ENCODE measurements at regions not wholly inside any gene's neighbourhood (a gene's known extent, or its start where the extent isn't known, plus 50 kb on each side); places are given as distances from the start of the nearest gene placed in this dataset.

DNA sequence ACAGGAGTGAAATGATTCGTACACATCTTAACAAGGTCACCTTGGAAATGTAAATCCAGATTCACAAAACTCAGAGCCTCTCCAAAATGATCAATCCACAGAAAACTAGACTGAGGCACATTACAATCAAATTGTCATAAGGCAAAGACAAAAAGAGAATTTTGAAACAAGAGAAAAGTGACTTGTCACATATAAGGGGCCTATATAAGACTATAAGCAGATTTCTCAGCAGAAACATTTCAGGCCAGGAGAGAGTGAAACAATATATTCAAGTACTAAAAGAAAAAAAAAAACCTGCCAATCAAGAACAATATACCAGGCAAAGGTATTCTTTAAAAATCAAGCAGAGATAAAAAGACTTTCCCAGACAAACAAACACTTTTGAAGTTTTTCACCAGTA lies 429.1 kb downstream of the BCAT1 start:
- Histone ChIP-seq H3K9me3 (ENCODE audit: low read length) (no peaks in the 10 kb centered on the region), H3K27ac (ENCODE audit: low read length) (no peak overlapping the region), H3K4me2 (ENCODE audit: low read length) (no peak overlapping the region), H2AFZ (ENCODE audit: low read depth, low read length) (no peak overlapping the region), H3K9me2 (ENCODE audit: insufficient read depth, low read length) (no peaks in the 10 kb centered on the region), H3K36me3 (ENCODE audit: insufficient read depth, low read length) (no peaks in the 10 kb centered on the region), H4K20me1 (ENCODE audit: insufficient read depth) (no peaks in the 10 kb centered on the region), H3K9ac (ENCODE audit: low read length) (no peak overlapping the region), H3K79me2 (replicated peaks; ENCODE audit: insufficient read depth, low read length) (peaks cover 3% of the 10 kb centered on the region), H3F3A (ENCODE audit: insufficient read depth, low read length, poor library complexity, severe bottlenecking) (no peaks in the 10 kb centered on the region), H3K27me3 (ENCODE audit: insufficient read depth, low read depth, low read length) (no peaks in the 10 kb centered on the region), H3K4me3 (ENCODE audit: low read length) (no peak overlapping the region)
- TF ChIP-seq, protein P1, sequence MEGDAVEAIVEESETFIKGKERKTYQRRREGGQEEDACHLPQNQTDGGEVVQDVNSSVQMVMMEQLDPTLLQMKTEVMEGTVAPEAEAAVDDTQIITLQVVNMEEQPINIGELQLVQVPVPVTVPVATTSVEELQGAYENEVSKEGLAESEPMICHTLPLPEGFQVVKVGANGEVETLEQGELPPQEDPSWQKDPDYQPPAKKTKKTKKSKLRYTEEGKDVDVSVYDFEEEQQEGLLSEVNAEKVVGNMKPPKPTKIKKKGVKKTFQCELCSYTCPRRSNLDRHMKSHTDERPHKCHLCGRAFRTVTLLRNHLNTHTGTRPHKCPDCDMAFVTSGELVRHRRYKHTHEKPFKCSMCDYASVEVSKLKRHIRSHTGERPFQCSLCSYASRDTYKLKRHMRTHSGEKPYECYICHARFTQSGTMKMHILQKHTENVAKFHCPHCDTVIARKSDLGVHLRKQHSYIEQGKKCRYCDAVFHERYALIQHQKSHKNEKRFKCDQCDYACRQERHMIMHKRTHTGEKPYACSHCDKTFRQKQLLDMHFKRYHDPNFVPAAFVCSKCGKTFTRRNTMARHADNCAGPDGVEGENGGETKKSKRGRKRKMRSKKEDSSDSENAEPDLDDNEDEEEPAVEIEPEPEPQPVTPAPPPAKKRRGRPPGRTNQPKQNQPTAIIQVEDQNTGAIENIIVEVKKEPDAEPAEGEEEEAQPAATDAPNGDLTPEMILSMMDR (IDR thresholded peaks at IDR 0.05; ENCODE audit: poor library complexity, severe bottlenecking), result no peak
- TF ChIP-seq, protein P2, sequence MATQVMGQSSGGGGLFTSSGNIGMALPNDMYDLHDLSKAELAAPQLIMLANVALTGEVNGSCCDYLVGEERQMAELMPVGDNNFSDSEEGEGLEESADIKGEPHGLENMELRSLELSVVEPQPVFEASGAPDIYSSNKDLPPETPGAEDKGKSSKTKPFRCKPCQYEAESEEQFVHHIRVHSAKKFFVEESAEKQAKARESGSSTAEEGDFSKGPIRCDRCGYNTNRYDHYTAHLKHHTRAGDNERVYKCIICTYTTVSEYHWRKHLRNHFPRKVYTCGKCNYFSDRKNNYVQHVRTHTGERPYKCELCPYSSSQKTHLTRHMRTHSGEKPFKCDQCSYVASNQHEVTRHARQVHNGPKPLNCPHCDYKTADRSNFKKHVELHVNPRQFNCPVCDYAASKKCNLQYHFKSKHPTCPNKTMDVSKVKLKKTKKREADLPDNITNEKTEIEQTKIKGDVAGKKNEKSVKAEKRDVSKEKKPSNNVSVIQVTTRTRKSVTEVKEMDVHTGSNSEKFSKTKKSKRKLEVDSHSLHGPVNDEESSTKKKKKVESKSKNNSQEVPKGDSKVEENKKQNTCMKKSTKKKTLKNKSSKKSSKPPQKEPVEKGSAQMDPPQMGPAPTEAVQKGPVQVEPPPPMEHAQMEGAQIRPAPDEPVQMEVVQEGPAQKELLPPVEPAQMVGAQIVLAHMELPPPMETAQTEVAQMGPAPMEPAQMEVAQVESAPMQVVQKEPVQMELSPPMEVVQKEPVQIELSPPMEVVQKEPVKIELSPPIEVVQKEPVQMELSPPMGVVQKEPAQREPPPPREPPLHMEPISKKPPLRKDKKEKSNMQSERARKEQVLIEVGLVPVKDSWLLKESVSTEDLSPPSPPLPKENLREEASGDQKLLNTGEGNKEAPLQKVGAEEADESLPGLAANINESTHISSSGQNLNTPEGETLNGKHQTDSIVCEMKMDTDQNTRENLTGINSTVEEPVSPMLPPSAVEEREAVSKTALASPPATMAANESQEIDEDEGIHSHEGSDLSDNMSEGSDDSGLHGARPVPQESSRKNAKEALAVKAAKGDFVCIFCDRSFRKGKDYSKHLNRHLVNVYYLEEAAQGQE (IDR thresholded peaks at IDR 0.05; ENCODE audit: borderline replicate concordance), result no peak
- no peak for TF ChIP-seq SMC3 (conservative IDR thresholded peaks at IDR 0.05; ENCODE audit: poor library complexity)
- no peak for TF ChIP-seq RAD21 (conservative IDR thresholded peaks at IDR 0.05)
- no peak for TF ChIP-seq POLR2AphosphoS5 (IDR thresholded peaks at IDR 0.05)
- TF ChIP-seq EP300 (conservative IDR thresholded peaks at IDR 0.05; ENCODE audit: poor library complexity, severe bottlenecking), result no peak
- TF ChIP-seq MXI1 (conservative IDR thresholded peaks at IDR 0.05; ENCODE audit: poor library complexity, severe bottlenecking), result no peak
- TF ChIP-seq TAF1 (IDR thresholded peaks at IDR 0.05; ENCODE audit: low read depth), result no peak
- TF ChIP-seq EZH2 (IDR thresholded peaks at IDR 0.05; ENCODE audit: borderline replicate concordance, insufficient read depth, low read length, poor library complexity, severe bottlenecking), result no peak

DNA sequence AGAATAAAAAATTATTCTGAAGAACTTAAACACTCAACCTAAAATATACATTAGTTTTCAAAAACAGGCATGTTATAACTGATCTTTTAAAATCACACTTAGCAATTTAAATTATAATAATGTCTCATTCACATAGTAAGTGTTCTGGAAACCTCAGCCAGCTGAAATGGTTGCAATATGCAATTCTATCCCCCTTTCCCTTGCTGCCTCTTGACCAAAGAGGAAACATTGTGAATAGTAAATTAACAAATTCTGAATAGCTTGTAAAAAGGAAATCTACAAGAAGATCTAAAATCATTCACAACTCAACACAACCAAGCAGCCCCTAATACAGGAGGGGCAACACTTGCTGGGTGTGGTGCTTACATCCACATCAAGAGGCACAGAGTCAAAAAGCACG lies 431.9 kb downstream of the BCAT1 start:
- Histone ChIP-seq H2AFZ (ENCODE audit: low read depth, low read length) (no peak overlapping the region), H3K27ac (ENCODE audit: low read length) (no peak overlapping the region), H3F3A (ENCODE audit: insufficient read depth, low read length, poor library complexity, severe bottlenecking) (no peaks in the 10 kb centered on the region), H3K27me3 (ENCODE audit: insufficient read depth, low read depth, low read length) (no peaks in the 10 kb centered on the region), H3K4me3 (ENCODE audit: low read length) (no peak overlapping the region), H4K20me1 (ENCODE audit: insufficient read depth) (no peaks in the 10 kb centered on the region), H3K9ac (ENCODE audit: low read length) (no peak overlapping the region), H3K9me2 (ENCODE audit: insufficient read depth, low read length) (no peaks in the 10 kb centered on the region), H3K4me2 (ENCODE audit: low read length) (no peak overlapping the region), H3K36me3 (ENCODE audit: insufficient read depth, low read length) (no peaks in the 10 kb centered on the region), H3K9me3 (ENCODE audit: low read length) (no peaks in the 10 kb centered on the region), H3K79me2 (replicated peaks; ENCODE audit: insufficient read depth, low read length) (peaks cover 3% of the 10 kb centered on the region)
- no peak for TF ChIP-seq EZH2 (IDR thresholded peaks at IDR 0.05; ENCODE audit: borderline replicate concordance, insufficient read depth, low read length, poor library complexity, severe bottlenecking)
- no peak for TF ChIP-seq POLR2AphosphoS5 (IDR thresholded peaks at IDR 0.05)
- TF ChIP-seq MXI1 (conservative IDR thresholded peaks at IDR 0.05; ENCODE audit: poor library complexity, severe bottlenecking), result no peak
- TF ChIP-seq, protein P1 (IDR thresholded peaks at IDR 0.05; ENCODE audit: poor library complexity, severe bottlenecking), result no peak
- no peak for TF ChIP-seq SMC3 (conservative IDR thresholded peaks at IDR 0.05; ENCODE audit: poor library complexity)
- TF ChIP-seq RAD21 (conservative IDR thresholded peaks at IDR 0.05), result no peak
- no peak for TF ChIP-seq EP300 (conservative IDR thresholded peaks at IDR 0.05; ENCODE audit: poor library complexity, severe bottlenecking)
- TF ChIP-seq, protein P2 (IDR thresholded peaks at IDR 0.05; ENCODE audit: borderline replicate concordance), result no peak
- no peak for TF ChIP-seq TAF1 (IDR thresholded peaks at IDR 0.05; ENCODE audit: low read depth)
